Stimulated activated CD8-positive, alpha-beta memory T cell treated with anti-CD3 and anti-CD28 coated beads, Interleukin-2, amount 100 ng/mL, for 48 hours (primary cell): ENCODE measurements at regions not wholly inside any gene's neighbourhood (a gene's known extent, or its start where the extent isn't known, plus 50 kb on each side); places are given as distances from the start of the nearest gene placed in this dataset.

Source experiments
- DNase-seq, 2 donors: peaks; one replicate each; pipeline ENCODE4 v3.0.0-alpha.2; 2020; ENCODE audit warnings: low read depth in 2 of 2

DNA sequence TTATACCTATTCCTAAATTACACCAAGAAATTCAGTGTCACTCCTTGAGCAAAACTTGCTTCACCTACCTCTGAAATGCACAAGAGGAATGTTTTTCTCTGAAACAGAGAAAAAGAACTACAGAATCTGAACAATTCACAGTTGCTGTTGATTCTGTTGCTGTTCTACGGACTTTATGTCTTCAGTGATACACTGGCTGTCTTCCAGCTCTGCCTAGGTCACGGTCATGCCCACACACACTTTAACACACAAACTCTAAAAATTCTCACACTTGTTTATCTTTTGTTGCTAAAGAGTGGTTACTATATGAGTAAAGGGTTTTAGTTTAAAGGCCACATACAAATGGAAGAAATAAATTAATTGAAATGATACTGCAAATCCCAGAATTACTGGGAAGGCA, 124.4 kb upstream of the SPRY2 start:
- no peak for DNase-seq

DNA sequence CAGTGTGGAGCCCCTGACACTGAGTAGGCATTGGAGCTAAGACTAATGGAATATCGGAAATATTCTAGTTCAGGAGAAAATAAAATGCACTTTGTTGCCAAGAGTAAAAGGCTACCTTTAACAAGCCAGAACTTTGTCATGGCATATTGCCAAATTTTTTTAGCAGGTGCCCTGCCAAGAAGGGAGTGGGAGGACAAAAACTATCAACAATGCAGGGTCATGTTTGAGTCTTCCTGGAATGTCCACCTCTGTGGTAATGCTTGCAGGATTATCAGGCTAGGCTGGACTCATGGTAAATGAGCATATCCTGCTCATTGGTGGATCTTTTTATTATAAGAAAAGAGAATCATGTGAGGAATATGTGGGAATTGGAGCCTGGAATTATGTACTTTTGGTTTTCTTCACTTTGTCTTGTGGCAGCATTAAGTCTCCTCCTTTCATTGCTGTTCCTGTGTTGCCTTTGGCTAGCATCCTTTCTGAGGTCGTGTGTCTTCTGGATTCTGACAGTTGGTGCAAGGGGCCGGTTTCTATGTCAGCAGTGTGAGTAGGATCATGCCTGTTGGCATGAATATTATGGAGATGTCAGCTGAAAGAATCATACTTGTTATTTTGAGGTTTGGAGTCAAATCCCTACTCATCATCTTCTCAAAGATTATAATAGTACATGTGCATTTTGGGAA, 122.9 kb upstream of the SPRY2 start:
- DNase-seq = no peak

DNA sequence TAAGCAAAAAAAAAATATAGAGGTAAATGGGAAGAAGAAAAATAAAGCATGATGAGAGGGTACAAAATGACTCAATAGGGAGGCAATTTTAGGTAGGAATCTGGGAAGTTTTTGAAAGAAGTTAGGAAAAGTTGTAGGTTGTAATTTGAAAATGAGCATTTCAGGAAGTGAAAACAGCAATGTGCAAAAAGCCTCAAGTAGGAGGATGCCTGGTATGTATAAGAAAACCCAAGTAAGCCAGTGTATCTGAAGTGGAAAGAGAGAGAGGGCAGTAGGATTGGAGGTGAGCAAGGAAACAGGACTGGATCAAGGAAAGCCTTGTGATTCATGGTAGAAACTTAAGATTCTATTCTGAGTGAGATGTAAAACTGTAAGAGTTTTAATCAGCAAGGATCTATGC, 121.6 kb upstream of the SPRY2 start:
- DNase-seq = no peak

DNA sequence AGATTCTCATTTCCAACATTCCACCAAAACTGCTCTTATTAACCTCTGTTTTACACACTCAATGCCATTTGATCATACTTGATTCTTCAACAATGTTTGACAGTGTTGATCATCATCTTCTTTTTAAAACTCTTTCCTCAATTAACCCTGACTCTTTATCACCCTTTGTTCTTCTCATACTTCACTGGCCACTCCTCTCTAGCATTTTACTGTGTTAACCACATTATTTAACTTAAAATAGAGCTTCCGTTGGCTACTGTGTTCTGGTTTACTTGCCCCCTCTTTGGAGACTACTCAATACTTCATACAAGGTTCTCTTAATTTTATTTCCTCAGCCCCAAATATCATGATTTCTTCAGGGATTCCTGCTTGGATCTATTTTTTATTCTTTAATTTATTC, 121.1 kb upstream of the SPRY2 start:
- DNase-seq = no peak

DNA sequence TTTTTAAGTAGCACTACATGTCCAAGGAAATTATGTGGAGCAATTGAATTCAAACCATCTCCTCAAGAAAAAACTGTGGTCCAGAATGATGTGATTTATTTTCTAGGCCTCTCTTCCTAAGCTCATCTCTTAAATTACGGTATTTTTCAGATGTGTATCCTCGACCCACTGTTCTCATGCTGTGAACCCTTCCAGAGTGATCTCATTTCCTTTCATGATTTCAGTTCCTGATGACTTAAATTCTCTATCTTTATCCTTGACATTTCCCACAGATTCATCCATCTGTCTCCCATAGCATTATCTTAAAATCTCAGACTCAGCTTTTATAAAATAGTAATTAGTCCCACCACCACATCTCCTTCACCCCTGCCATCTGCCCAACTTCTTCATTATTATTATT, 117.6 kb upstream of the SPRY2 start:
- DNase-seq = no peak

DNA sequence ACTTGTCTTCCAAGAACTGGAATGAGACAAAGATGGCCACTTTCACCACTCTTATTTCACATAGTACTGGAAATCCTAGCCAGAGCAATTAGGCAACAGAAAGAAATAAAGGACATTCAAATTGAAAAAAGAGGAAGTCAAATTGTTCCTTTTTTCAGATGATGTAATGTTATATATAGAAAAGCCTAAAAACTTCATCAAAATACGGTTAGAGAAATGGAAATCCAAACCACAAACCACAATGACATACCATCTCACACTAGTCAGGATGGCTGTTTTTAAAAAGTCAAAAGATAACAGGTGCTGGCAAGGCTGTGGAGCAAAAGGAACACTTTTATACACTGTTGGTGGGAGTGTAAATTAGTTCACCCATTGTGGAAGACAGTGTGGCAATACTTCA, 113.3 kb upstream of the SPRY2 start:
- DNase-seq = no peak

DNA sequence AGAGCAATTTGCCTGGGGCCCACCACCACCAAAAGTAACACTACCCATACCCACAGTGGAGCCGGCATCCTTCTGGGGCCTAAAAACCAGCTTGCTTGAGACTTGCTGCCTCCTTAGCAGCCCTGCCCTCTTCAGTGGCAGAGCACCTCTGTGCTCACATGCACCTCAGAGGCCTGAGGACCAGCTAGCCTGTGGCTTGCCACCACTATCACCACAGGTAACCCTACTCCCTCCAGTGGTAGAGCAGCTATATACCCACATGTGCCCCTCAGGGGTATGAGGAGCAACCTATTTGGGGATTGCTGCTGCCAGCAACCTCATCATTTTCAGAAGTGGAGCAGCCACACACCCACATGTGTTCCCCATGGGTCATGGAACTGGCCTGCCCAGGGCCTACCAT, 111.4 kb upstream of the SPRY2 start:
- DNase-seq = no peak

DNA sequence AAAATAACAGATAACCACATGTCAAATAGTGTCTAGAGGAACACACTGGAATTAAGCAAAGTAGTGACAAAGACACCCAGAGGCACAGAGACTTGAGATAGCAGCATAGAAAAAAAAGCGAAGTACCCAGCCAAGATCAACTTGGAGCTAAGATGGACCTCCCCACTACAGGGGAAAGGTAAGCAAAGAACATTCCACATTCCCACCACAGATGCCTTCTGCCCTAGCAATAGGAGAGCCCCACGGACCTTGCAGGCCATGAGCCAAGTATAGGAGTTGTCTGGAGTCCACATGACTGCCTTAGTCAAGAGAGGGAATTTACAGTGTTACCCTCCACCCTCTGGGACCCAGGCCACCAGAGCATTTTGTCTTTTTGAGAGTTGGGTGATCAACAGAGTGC, 110.7 kb upstream of the SPRY2 start:
- no peak for DNase-seq

DNA sequence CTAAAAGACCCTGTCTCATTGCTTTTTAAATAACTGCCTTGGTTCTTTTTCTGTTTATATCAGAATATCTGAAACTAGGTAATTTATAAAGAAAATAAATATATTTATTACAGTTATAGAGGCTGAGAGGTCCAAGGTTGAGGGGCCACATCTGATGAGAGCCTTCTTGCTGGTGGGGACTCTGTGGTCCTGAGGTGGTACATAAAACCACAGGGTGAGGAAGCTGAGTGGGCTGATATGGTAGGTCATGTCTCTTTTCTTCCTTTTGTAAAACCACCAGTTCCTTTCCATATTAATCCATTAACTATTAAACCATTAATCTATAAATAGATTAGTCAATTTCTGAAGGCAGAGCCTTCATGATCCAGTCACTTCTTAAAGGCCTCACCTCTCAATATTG, 109.5 kb upstream of the SPRY2 start:
- no peak for DNase-seq

DNA sequence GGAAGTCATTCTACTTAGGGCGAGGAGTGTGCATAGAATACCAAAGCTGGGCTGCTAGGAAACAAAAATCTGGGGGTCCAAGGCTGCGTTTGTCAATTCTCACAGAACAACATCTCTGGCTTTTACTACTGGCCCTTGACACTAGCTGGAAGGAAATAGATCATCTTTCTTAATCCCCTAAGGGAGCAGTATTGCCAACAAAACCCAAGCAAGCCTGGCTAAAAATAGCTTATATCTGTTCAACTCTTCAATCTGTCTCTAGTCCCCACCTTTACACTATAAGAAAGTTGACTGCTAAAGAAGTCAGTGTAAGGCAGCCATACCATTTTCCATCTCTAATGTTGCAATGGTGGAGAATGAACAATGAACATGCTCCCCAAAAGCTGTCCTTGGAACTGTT, 107.8 kb upstream of the SPRY2 start:
- no peak for DNase-seq

DNA sequence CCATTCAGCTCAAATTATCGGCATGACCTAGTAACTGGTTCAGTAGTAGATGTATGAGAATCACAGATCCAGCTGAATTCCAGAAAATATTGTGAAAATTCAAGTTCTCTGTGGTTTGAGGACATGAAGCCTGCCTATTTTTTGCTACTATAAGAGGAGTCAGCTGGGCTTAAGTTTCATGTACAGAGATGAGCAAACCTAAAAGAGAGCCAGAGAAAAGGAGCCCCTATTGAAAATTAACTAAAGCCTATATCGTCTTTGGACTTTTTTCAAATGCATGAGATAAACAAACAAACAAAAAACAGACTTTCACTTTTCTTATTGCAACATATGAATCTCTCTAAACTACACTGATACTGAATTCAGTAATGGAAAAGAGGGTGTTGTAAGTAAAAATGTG, 106.8 kb upstream of the SPRY2 start:
- no peak for DNase-seq

DNA sequence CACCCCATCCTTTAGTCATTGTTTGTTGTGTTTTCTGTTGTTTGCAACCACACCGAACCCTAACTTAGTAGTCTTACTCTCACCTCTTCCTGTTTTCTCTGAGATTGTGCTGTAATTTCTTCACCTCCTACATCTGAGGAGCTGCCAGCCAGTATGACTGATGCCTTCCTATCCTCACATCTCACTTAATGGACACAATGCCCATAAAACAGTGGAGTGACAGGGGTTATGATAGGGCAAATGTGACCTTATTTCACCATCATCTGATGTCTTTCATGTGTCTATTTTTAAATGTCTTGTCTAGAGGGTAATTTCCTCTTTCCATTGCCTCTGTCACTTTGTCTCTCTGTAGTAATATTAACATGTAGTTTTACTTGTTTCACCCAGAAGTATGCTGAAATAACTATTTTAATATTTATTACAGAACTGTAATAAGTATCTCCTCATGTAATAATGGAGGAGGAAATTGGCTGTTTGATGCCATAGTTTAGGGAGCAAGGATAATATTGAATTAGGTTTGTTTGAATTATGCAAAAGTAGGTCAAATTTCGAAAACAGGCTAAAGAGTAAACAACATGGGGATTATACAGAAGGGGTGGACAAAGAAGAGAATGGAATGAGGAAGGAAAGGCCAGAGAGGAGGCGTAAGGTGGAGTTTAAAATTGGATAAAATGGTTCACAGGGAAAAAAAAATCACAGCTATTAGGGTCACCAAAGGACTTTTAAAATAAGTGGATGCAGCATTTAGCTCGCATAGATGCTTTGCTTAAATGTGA, 103.5 kb upstream of the SPRY2 start:
- no peak for DNase-seq

DNA sequence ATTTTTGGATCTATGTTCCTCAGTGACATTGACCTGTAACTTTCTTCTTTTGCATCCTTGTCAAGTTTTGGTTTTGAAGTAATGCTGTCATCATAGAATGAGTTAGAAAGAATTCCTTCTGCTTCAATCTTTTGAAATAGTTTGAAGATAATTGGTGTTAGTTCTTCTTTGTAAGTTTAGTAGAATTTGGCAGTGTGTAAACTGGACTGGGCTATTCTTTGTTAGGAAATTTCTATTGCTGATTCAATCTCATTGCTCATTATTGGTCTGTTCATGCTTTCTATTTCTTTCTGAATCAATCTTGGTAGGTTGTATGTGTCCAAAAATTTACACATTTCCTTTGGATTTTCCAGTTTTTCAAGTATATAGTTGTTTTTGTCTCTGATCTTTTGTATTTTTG, 101.7 kb upstream of the SPRY2 start:
- no peak for DNase-seq

DNA sequence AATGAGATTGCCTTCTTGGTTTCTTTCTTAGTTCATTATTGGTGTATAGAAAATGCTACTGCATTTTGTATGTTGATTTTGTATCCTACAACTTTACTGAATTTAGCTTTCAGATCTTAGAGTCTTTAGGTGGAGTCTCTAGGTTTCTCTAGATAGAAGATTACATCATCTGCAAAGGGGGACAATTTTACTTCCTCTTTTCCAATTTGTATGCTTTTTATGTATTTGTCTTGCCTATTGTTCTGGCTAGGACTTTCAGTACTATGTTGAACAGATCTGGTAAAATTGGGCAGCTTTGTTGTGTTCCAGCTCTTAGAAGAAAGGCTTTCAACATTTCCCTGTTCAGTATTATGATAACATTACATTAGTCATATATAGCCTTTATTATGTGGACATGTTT, 101.0 kb upstream of the SPRY2 start:
- no peak for DNase-seq

DNA sequence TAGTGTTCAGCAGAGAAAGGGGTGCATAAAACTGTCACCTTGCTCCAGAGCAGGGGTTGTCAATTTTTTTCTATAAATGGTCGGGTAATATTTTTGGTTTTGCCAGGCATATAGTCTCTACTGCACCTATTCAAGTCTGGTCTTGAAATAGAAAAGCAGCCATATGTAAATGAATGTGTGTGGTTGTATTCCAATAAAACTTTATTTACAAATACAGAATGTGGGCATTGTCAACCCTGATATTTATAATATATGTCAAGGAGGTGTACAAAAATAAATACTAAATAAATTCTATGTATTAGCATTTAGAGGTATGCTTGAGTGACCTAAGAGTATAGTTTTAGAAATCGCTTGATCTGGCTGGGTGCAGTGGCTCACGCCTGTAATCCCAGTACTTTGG, 97.6 kb upstream of the SPRY2 start:
- DNase-seq = no peak

DNA sequence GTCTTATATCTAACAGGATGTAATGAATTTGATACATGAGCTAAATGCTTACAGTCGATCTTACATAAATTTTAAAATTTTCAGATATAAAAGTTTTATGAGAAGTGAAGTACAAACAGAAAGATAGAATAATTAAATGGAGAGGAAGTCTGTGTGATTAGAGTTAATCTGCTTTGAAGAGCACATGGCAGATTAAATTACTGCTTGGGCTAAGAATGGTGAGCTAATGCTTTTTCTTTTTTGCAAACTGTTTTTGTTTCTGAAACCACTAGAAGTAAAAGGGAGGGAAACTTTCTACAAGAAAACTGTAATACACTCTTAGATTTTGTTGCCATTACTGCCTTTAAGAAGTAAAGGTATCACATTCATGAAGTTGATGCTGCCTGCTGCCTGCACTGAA, 96.3 kb upstream of the SPRY2 start:
- no peak for DNase-seq

DNA sequence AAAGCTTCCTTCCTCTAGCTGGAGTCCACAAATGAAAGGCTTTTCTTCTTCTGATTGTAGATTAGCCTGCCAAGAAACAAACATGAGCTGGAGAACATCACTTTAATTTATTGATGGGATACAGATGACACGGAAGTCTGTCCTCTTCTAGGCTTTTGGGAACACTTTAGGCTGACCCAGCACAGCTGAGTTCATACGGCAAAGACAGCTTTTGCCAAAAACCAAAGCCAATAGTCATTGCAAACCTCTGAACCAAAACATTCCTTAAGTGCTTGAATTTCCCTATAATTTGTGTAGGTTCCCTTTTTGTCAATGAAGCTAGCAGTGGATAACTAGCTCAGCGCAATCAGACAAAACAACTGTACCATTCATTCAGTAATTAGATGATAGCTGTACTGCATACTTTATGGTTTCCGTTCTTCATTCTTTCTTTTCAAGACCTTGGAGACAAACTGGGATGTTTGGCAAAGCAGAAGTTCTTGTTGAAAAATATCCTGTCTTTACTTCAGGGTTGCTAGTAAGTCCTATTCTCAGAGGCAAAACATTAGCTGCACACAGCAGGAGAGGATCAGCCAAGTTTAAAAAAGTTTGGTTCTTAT, 95.7 kb upstream of the SPRY2 start:
- DNase-seq = no peak

DNA sequence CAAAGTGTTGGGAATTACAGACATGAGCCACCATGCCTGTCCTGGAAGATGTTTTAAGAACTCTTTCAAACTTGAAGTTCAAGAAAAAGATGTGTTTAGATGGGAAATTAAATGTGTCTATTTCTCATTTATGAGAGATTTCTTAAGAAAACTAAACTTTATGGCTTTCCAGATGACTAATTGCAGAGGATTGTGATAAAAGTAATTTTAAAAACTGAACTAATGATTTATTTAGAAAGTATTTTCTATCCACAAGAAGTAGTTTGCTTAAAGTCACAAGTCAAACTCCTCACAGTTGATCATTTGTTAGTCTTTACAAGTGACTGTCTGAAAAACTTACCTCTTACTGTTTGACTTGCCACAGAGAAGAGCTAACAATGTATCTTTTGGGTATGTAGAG, 89.6 kb upstream of the SPRY2 start:
- DNase-seq = no peak

DNA sequence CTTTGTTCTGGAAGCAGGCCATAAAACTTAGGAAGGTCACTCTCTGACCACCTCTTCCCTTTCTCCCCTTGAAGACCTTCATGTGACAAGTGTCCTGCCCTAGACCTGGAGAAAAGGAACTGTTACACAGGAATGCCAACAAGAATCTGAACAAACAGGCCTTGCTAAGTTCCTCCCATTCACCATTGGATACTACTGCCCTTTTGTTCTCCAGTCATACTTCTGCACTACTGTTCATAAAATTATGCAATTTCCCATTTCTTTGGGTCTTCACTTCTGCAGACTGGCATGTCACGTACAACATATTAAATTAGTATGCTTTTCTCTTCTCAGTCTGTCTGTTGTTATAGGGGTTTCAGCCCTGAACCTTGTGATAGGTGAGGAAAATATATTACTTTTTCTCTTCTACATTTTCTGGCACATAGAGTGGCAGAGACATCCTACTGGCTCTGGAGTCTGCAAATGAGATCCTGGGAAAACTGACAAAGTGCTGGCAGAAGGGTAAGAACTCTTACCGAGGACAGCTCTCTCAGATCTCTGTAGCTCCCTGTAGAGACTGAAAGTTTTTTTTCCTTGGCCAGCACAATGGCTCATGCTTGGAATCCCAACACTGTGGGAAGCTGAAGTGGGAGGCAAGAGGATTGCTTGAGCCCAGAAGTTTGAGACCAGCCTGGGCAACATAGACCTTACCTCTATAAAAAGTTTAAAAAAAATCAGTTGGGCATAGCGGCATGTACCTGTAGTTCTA, 87.6 kb upstream of the SPRY2 start:
- DNase-seq = no peak

DNA sequence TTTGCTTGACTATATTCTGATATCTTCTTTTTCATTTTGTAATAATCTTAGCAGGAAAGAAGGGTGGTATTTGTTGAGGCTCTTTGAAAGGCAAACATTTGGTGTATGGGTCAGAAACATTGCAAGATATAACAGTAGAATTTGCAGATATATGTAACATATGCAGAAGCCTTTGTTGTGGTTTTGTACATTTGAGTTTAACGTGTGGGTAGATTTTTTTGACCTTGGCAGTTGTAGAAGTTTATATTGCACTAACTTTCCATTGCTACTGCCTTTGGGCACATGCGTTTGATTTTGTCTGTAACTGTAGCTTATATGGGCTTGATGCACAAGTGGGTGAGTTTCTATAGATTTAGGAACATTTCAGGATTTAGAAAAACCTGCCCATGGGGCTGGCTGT, 78.5 kb upstream of the SPRY2 start:
- no peak for DNase-seq

DNA sequence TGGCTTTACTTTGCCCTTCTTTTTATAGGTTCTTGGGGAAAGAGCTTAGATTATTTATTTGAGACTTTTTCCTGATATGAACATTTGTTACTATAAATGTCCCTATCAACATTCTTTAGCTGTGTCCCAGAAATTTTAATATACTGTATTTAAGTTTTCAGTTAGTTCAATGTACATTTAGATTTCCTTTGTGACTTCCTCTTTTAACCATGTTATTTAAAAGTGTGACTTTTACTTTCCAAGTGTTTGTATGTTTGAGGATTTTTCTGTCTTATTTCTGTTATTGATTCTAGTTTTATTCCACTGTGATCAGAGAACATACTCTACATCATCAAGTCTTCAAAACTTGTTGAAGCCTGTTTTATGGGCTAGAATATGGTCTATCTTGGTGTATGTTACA, 72.7 kb upstream of the SPRY2 start:
- no peak for DNase-seq

DNA sequence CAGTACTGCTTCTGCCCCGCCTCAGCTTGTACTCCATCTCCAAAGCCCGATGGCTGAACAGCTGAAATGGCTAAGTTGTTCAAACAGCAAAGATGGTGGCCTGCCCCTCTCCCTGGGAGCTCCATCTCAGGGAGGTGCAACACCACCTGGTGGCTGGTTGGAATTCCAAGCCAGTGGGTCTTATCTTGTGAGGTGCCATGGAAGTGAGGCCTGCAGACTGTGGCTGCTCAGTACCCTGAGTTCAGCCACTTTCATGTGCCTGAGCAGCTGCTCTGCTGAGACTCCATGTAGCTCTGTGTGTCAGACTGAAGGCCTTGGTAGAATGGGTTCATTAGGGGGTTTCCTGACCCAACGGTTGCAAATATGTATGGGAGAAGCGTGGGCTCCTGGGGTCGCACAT, 67.3 kb upstream of the SPRY2 start:
- no peak for DNase-seq
